CD14-positive monocyte (primary cell): ENCODE measurements at regions not wholly inside any gene's neighbourhood (a gene's known extent, or its start where the extent isn't known, plus 50 kb on each side); places are given as distances from the start of the nearest gene placed in this dataset.

Experiments
- DNase-seq, 3 donors: peaks; one replicate each; pipeline ENCODE4 v3.0.0-alpha.2; 2011 to 2022
- H2AFZ ChIP-seq: 2 replicates; pipeline ENCODE4 v1.6.0; 2012; ENCODE audit warnings: mild to moderate bottlenecking, low read depth, low read length, inconsistent platforms; ENCODE audit not compliant: insufficient read depth, poor library complexity, severe bottlenecking
- H3K27ac ChIP-seq, 2 donors: 1 replicate in 1 of 2; 2 replicates in 1 of 2; pipeline ENCODE4 v1.5.1; 2012 to 2013; ENCODE audit warnings: low read length in 2 of 2, control low read depth in 1 of 2, inconsistent platforms in 1 of 2, low read depth in 1 of 2, mild to moderate bottlenecking in 1 of 2
- H3K27me3 ChIP-seq, 2 donors: one replicate each; pipeline versions ENCODE4 v1.6.0 to v1.6.1; 2011 to 2013; ENCODE audit warnings: low read length in 2 of 2; ENCODE audit not compliant: control insufficient read depth in 2 of 2, insufficient read depth in 2 of 2
- H3K36me3 ChIP-seq, 2 donors: replicated peaks in 1 of 2; 1 replicate in 1 of 2; 2 replicates in 1 of 2; pipeline versions ENCODE4 v1.5.1 to v1.6.1; 2012 to 2013; ENCODE audit warnings: low read length in 2 of 2, control low read depth in 1 of 2, inconsistent platforms in 1 of 2, mild to moderate bottlenecking in 1 of 2; ENCODE audit not compliant: insufficient read depth in 2 of 2, control insufficient read depth in 1 of 2
- H3K4me1 ChIP-seq, 2 donors: 1 replicate in 1 of 2; 2 replicates in 1 of 2; pipeline versions ENCODE4 v1.5.1 to v1.6.1; 2012 to 2013; ENCODE audit warnings: low read length in 2 of 2, control low read depth in 1 of 2, inconsistent platforms in 1 of 2, mild to moderate bottlenecking in 1 of 2, moderate library complexity in 1 of 2; ENCODE audit not compliant: insufficient read depth in 2 of 2, control insufficient read depth in 1 of 2
- H3K4me2 ChIP-seq: replicated peaks from 2 replicates; pipeline ENCODE3; 2012; ENCODE audit warnings: low read length, moderate library complexity, mild to moderate bottlenecking; ENCODE audit not compliant: poor library complexity, severe bottlenecking; ENCODE audit errors: extremely low read depth
- H3K4me3 ChIP-seq, 3 experiments: fragments of 200-600 bp in 1 of 3; sonication (generic) in 1 of 3; replicated peaks in 1 of 3; 1 replicate in 2 of 3; 2 replicates in 1 of 3; pipeline ENCODE4 v1.5.1; 2011 to 2013; ENCODE audit warnings: low read length in 3 of 3, mild to moderate bottlenecking in 3 of 3, control low read depth in 2 of 3, low read depth in 2 of 3, inconsistent platforms in 1 of 3, moderate library complexity in 1 of 3
- H3K79me2 ChIP-seq: 2 replicates; pipeline ENCODE4 v1.6.0; 2012; ENCODE audit warnings: mild to moderate bottlenecking, control low read depth, inconsistent platforms, low read length, moderate library complexity; ENCODE audit not compliant: insufficient read depth
- H3K9ac ChIP-seq: 2 replicates; pipeline ENCODE4 v1.6.0; 2017; ENCODE audit warnings: low read length, mild to moderate bottlenecking; ENCODE audit not compliant: insufficient read depth, poor library complexity, severe bottlenecking
- H3K9me3 ChIP-seq, 2 donors: replicated peaks in 1 of 2; 1 replicate in 1 of 2; 2 replicates in 1 of 2; pipeline versions ENCODE4 v1.5.1 to v1.6.1; 2012 to 2013; ENCODE audit warnings: low read length in 2 of 2, control low read depth in 1 of 2; ENCODE audit not compliant: control insufficient read depth in 1 of 2, insufficient read depth in 1 of 2
- H4K20me1 ChIP-seq: 2 replicates; pipeline ENCODE4 v1.6.0; 2012; ENCODE audit warnings: mild to moderate bottlenecking, low read length, control low read depth, moderate library complexity; ENCODE audit not compliant: insufficient read depth
- H3K27ac Mint-ChIP-seq, 7 donors: one replicate each; pipeline ENCODE4 v1.8.0; 2020; ENCODE audit warnings: mild to moderate bottlenecking in 7 of 7, mixed read lengths in 7 of 7, moderate library complexity in 6 of 7, inconsistent platforms in 2 of 7
- H3K27me3 Mint-ChIP-seq, 3 donors: one replicate each; pipeline ENCODE4 v1.8.0; 2021 to 2022; ENCODE audit warnings: low read depth in 3 of 3, mild to moderate bottlenecking in 3 of 3, mixed read lengths in 3 of 3, moderate library complexity in 3 of 3, inconsistent platforms in 1 of 3
- H3K36me3 Mint-ChIP-seq, 2 donors: one replicate each; pipeline ENCODE4 v1.8.0; 2020; ENCODE audit warnings: mixed read lengths in 2 of 2, inconsistent platforms in 1 of 2, mild to moderate bottlenecking in 1 of 2
- H3K4me1 Mint-ChIP-seq: one replicate; pipeline ENCODE4 v1.8.0; 2020; ENCODE audit warnings: mild to moderate bottlenecking, mixed read lengths
- H3K4me3 Mint-ChIP-seq, 2 donors: one replicate each; pipeline ENCODE4 v1.8.0; 2020; ENCODE audit warnings: mild to moderate bottlenecking in 2 of 2, mixed read lengths in 2 of 2, moderate library complexity in 1 of 2
- H3K9me3 Mint-ChIP-seq, 7 donors: one replicate each; pipeline ENCODE4 v1.8.0; 2020 to 2022; ENCODE audit warnings: mixed read lengths in 7 of 7, mild to moderate bottlenecking in 6 of 7, moderate library complexity in 6 of 7, inconsistent platforms in 2 of 7
- CTCF ChIP-seq: fragments of 200-600 bp; IDR thresholded peaks from one replicate; pipeline ENCODE4 v1.8.0; 2022; ENCODE audit warnings: antibody characterized with exemption, mild to moderate bottlenecking
- WGBS: methylation state at CpG from one replicate; pipeline ENCODE4 v1.1.5; 2013; ENCODE audit warnings: missing lambda C conversion rate; ENCODE audit not compliant: insufficient coverage; 5-methylcytosine and 5-hydroxymethylcytosine counted together
- intact Hi-C, 2 donors: fragments of 100-400 bp; cut with micrococcal nuclease; formaldehyde crosslinking; loops; one replicate each; pipeline versions ENCODE4 v1.15.0 to v1.15.1; 2023

- H3K27ac ChIP-seq: no peak overlapping the region
- no peak for DNase-seq
- H3K9ac ChIP-seq: no peak overlapping the region
- Mint-ChIP-seq H3K4me3 (no peak overlapping the region), H3K27me3 (peaks cover 0 to 1% (median 0%) of the 10 kb centered on the region in 3 donors), H3K36me3 (no peaks in the 10 kb centered on the region), H3K4me1 (no peaks in the 10 kb centered on the region), H3K9me3 (peaks cover 0 to 5% (median 3%) of the 10 kb centered on the region in 7 donors), H3K27ac (no peak overlapping the region)
- intact Hi-C loops: no loop called here
- no peaks in the 10 kb centered on the region for H3K9me3 ChIP-seq
- no peaks in the 10 kb centered on the region for H3K4me1 ChIP-seq
- no peak for TF ChIP-seq CTCF
- no peaks in the 10 kb centered on the region for H3K27me3 ChIP-seq
- WGBS: no CpG with 5 or more reads among the region's 1 CpG
- no peak overlapping the region for H2AFZ ChIP-seq
- H3K79me2 ChIP-seq: no peaks in the 10 kb centered on the region
- H3K4me3 ChIP-seq: no peak overlapping the region
- no peak overlapping the region for H3K4me2 ChIP-seq
- H4K20me1 ChIP-seq: no peaks in the 10 kb centered on the region
- no peaks in the 10 kb centered on the region for H3K36me3 ChIP-seq
Measured at GRCh38 chr5:106397700-106398099, 1273.0 kb downstream of the EFNA5 start.

GRCh38 chr5:106393276-106393675 lies 1277.5 kb downstream of the EFNA5 start:
- intact Hi-C loops: no loop called here
- H3K27ac ChIP-seq: no peak overlapping the region
- no peaks in the 10 kb centered on the region for H3K4me1 ChIP-seq
- WGBS: no CpG with 5 or more reads among the region's 1 CpG
- H3K4me3 Mint-ChIP-seq: no peak overlapping the region
- H3K9ac ChIP-seq: no peak overlapping the region
- H3K27ac Mint-ChIP-seq: no peak overlapping the region
- H3K9me3 Mint-ChIP-seq: peaks cover 0 to 2% (median 0%) of the 10 kb centered on the region in 7 donors
- no peaks in the 10 kb centered on the region for H3K4me1 Mint-ChIP-seq
- H3K36me3 Mint-ChIP-seq: no peaks in the 10 kb centered on the region
- no peak overlapping the region for H3K4me2 ChIP-seq
- peaks cover 0 to 1% (median 0%) of the 10 kb centered on the region in 3 donors for H3K27me3 Mint-ChIP-seq
- no peak for TF ChIP-seq CTCF
- no peaks in the 10 kb centered on the region for H4K20me1 ChIP-seq
- no peak overlapping the region for H2AFZ ChIP-seq
- H3K36me3 ChIP-seq: no peaks in the 10 kb centered on the region
- H3K9me3 ChIP-seq: no peaks in the 10 kb centered on the region
- DNase-seq: no peak
- H3K27me3 ChIP-seq: no peaks in the 10 kb centered on the region
- no peaks in the 10 kb centered on the region for H3K79me2 ChIP-seq
- no peak overlapping the region for H3K4me3 ChIP-seq
